CD4-positive, alpha-beta T cell treated with Interleukin-21 for 1 hour (primary cell): ENCODE measurements at regions not wholly inside any gene's neighbourhood (a gene's known extent, or its start where the extent isn't known, plus 50 kb on each side); places are given as distances from the start of the nearest gene placed in this dataset.

Experiments
- DNase-seq: peaks from one replicate; pipeline ENCODE4 v3.0.0-alpha.2; 2020

- no peak for DNase-seq
Observed at GRCh38 chr5:159385536-159385935, 55.2 kb upstream of the IL12B start.

GRCh38 chr5:159386028-159386711, 55.9 kb upstream of the IL12B start:
- no peak for DNase-seq

- DNase-seq: no peak
Observed at GRCh38 chr5:159392871-159393270, 62.6 kb upstream of the IL12B start.

- DNase-seq: no peak
Observed at GRCh38 chr5:159393854-159394274, 63.6 kb upstream of the IL12B start.

GRCh38 chr5:159395202-159395601, 64.9 kb upstream of the IL12B start:
- DNase-seq: no peak

- no peak for DNase-seq
Observed at GRCh38 chr5:159398936-159399335, 68.6 kb upstream of the IL12B start.

GRCh38 chr5:159400476-159400875, 70.2 kb upstream of the IL12B start:
- no peak for DNase-seq

- DNase-seq: no peak
Observed at GRCh38 chr5:159402311-159402710, 72.0 kb upstream of the IL12B start.

GRCh38 chr5:159402856-159403255, 72.6 kb upstream of the IL12B start:
- no peak for DNase-seq

- DNase-seq: no peak
Observed at GRCh38 chr5:159403906-159404681, 73.8 kb upstream of the IL12B start.

- DNase-seq: no peak
Observed at GRCh38 chr5:159405611-159406031, 75.3 kb upstream of the IL12B start.

- no peak for DNase-seq
Observed at GRCh38 chr5:159406571-159406970, 76.3 kb upstream of the IL12B start.

GRCh38 chr5:159409801-159410200, 79.5 kb upstream of the IL12B start:
- DNase-seq: no peak

GRCh38 chr5:159410480-159410879, 80.2 kb upstream of the IL12B start:
- DNase-seq: no peak

GRCh38 chr5:159411115-159411514, 80.8 kb upstream of the IL12B start:
- no peak for DNase-seq

- DNase-seq: peak; percentile 85
Observed at GRCh38 chr5:159412284-159413046, 82.2 kb upstream of the IL12B start.

- DNase-seq: no peak
Observed at GRCh38 chr5:159414021-159414420, 83.7 kb upstream of the IL12B start.

GRCh38 chr5:159415301-159415937, 85.1 kb upstream of the IL12B start:
- no peak for DNase-seq

- no peak for DNase-seq
Observed at GRCh38 chr5:159416438-159416837, 86.2 kb upstream of the IL12B start.

GRCh38 chr5:159417170-159417569, 86.9 kb upstream of the IL12B start:
- DNase-seq: no peak

- DNase-seq: no peak
Observed at GRCh38 chr5:159419576-159419975, 89.3 kb upstream of the IL12B start.

- no peak for DNase-seq
Observed at GRCh38 chr5:159420940-159421339, 90.7 kb upstream of the IL12B start.

GRCh38 chr5:159422361-159422760, 92.1 kb upstream of the IL12B start:
- DNase-seq: no peak
